Renal cortex interstitium (tissue), 11 donors: ENCODE measurements at regions not wholly inside any gene's neighbourhood (a gene's known extent, or its start where the extent isn't known, plus 50 kb on each side); places are given as distances from the start of the nearest gene placed in this dataset.
"Not testable (repeated sequence)": the region's sequence is repeated elsewhere in the genome, so short reads cannot be mapped to it uniquely, and the experiment has no call there.

Experiments
- DNase-seq, 11 donors: peaks; one replicate each; pipeline ENCODE4 v3.0.0-alpha.2; 2013; ENCODE audit warnings: low read depth in 9 of 11, low spot score in 4 of 11; ENCODE audit errors: extremely low read depth in 1 of 11

GRCh38 chrX:3449287-3449686 is 102.8 kb upstream of the MXRA5 start:
- no peak for DNase-seq

- no peak for DNase-seq
Observed at GRCh38 chrX:3448563-3448962, 102.1 kb upstream of the MXRA5 start.

- DNase-seq, result no peak
Observed at GRCh38 chrX:3445806-3446490, 99.5 kb upstream of the MXRA5 start.

- no peak for DNase-seq
Observed at GRCh38 chrX:3443184-3443583, 96.7 kb upstream of the MXRA5 start.

GRCh38 chrX:3442691-3443090 is 96.2 kb upstream of the MXRA5 start:
- no peak for DNase-seq

- no peak for DNase-seq
Observed at GRCh38 chrX:3440981-3441380, 94.5 kb upstream of the MXRA5 start.

GRCh38 chrX:3435916-3436315 is 89.5 kb upstream of the MXRA5 start:
- DNase-seq, result not testable (repeated sequence)

GRCh38 chrX:3435057-3435456 is 88.6 kb upstream of the MXRA5 start:
- no peak for DNase-seq

GRCh38 chrX:3428792-3429191 is 82.3 kb upstream of the MXRA5 start:
- DNase-seq, result no peak

GRCh38 chrX:3426552-3426951 is 80.1 kb upstream of the MXRA5 start:
- no peak for DNase-seq

- peak in 3 of 11 donors; percentile 4 to 8 (median 4) for DNase-seq
Observed at GRCh38 chrX:3425031-3425430, 78.6 kb upstream of the MXRA5 start.

GRCh38 chrX:3420316-3420715 is 73.9 kb upstream of the MXRA5 start:
- DNase-seq, result no peak

- DNase-seq, result no peak
Observed at GRCh38 chrX:3415011-3415410, 68.6 kb upstream of the MXRA5 start.

GRCh38 chrX:3411626-3412025 is 65.2 kb upstream of the MXRA5 start:
- not testable (repeated sequence) for DNase-seq

- not testable (repeated sequence) for DNase-seq
Observed at GRCh38 chrX:3409936-3410335, 63.5 kb upstream of the MXRA5 start.

- no peak for DNase-seq
Observed at GRCh38 chrX:3407781-3408180, 61.3 kb upstream of the MXRA5 start.

- DNase-seq, result no peak
Observed at GRCh38 chrX:3407121-3407520, 60.7 kb upstream of the MXRA5 start.

- no peak for DNase-seq
Observed at GRCh38 chrX:3403748-3404147, 57.3 kb upstream of the MXRA5 start.
